WTC11 (cell line): ENCODE measurements at regions not wholly inside any gene's neighbourhood (a gene's known extent, or its start where the extent isn't known, plus 50 kb on each side); places are given as distances from the start of the nearest gene placed in this dataset.

Experiments used
- ATAC-seq: fragments of 200-7000 bp; cut with Tn5 transposase; 2 replicates; pipeline ENCODE4 v1.10.0; 2021; ENCODE audit warnings: mild to moderate bottlenecking, moderate library complexity
- CTCF ChIA-PET: fragments of 300-600 bp; sonication (Branson Sonifier 250); formaldehyde crosslinking; loops from one replicate; lab custom pipeline; 2021; ENCODE audit warnings: antibody characterized with exemption; lab: Charles Lee
- POLR2A ChIA-PET: fragments of 350-600 bp; sonication (Branson Sonifier 250); formaldehyde crosslinking; loops from one replicate; lab custom pipeline; 2021; ENCODE audit warnings: antibody characterized with exemption; lab: Charles Lee
- DNase-seq: peaks from one replicate; pipeline ENCODE4 v3.0.0; 2021; ENCODE audit warnings: low spot score
- H3K27ac Mint-ChIP-seq: 2 replicates; pipeline ENCODE4 v1.8.0; 2021; ENCODE audit warnings: mixed read lengths
- H3K27me3 Mint-ChIP-seq: 2 replicates; pipeline ENCODE4 v1.8.0; 2021; ENCODE audit warnings: low read depth, mild to moderate bottlenecking, moderate library complexity, mixed read lengths
- H3K36me3 Mint-ChIP-seq: 2 replicates; pipeline ENCODE4 v1.8.0; 2021; ENCODE audit warnings: mixed read lengths
- H3K4me1 Mint-ChIP-seq: 2 replicates; pipeline ENCODE4 v1.8.0; 2022; ENCODE audit warnings: mixed read lengths
- H3K4me3 Mint-ChIP-seq: 2 replicates; pipeline ENCODE4 v1.8.0; 2021; ENCODE audit warnings: mild to moderate bottlenecking, moderate library complexity, mixed read lengths
- H3K9me3 Mint-ChIP-seq: 2 replicates; pipeline ENCODE4 v1.8.0; 2021; ENCODE audit warnings: mixed read lengths
- AR ChIP-seq: fragments of 250-450 bp; sonication (Bioruptor Pico); IDR thresholded peaks from 2 replicates; pipeline ENCODE4 v1.9.0; 2021; ENCODE audit warnings: mild to moderate bottlenecking
- ATF6 ChIP-seq: sonication (generic); formaldehyde crosslinking; IDR thresholded peaks from 2 replicates; pipeline ENCODE4 v1.8.1; 2023; ENCODE audit warnings: mild to moderate bottlenecking, missing genetic modification reagents
- CBFB ChIP-seq: sonication (generic); formaldehyde crosslinking; IDR thresholded peaks from 2 replicates; pipeline ENCODE4 v1.8.1; 2022; ENCODE audit warnings: mild to moderate bottlenecking, low read depth, missing genetic modification reagents
- CREM ChIP-seq: sonication (generic); formaldehyde crosslinking; IDR thresholded peaks from 2 replicates; pipeline ENCODE4 v1.8.1; 2022; ENCODE audit warnings: mild to moderate bottlenecking, missing genetic modification reagents, moderate library complexity
- E2F1 ChIP-seq: sonication (generic); formaldehyde crosslinking; IDR thresholded peaks from 2 replicates; pipeline ENCODE4 v1.8.0; 2022; ENCODE audit warnings: mild to moderate bottlenecking, missing genetic modification reagents
- FOXP1 ChIP-seq: sonication (generic); formaldehyde crosslinking; IDR thresholded peaks from 2 replicates; pipeline ENCODE4 v1.8.0; 2022; ENCODE audit warnings: missing genetic modification reagents, mild to moderate bottlenecking, moderate library complexity, borderline replicate concordance
- GTF2I ChIP-seq: fragments of 250-450 bp; sonication (Bioruptor Pico); conservative IDR thresholded peaks from 2 replicates; pipeline ENCODE4 v1.4.0; 2021; ENCODE audit warnings: mild to moderate bottlenecking
- MAX ChIP-seq: sonication (generic); formaldehyde crosslinking; IDR thresholded peaks from 2 replicates; pipeline ENCODE4 v1.8.0; 2022; ENCODE audit warnings: mild to moderate bottlenecking, missing genetic modification reagents
- NFE2L1 ChIP-seq: sonication (generic); formaldehyde crosslinking; IDR thresholded peaks from 2 replicates; pipeline ENCODE4 v1.8.1; 2023; ENCODE audit warnings: missing genetic modification reagents
- RELA ChIP-seq: sonication (generic); formaldehyde crosslinking; IDR thresholded peaks from 2 replicates; pipeline ENCODE4 v1.8.1; 2022; ENCODE audit warnings: missing genetic modification reagents, mild to moderate bottlenecking, borderline replicate concordance
- RORB ChIP-seq: fragments of 250-450 bp; sonication (Bioruptor Pico); IDR thresholded peaks from 2 replicates; pipeline ENCODE4 v1.9.0; 2021; ENCODE audit warnings: mild to moderate bottlenecking
- SMAD4 ChIP-seq: sonication (generic); formaldehyde crosslinking; IDR thresholded peaks from 2 replicates; pipeline ENCODE4 v1.8.0; 2022; ENCODE audit warnings: mild to moderate bottlenecking, missing genetic modification reagents
- SP1 ChIP-seq: sonication (generic); formaldehyde crosslinking; conservative IDR thresholded peaks from 2 replicates; pipeline ENCODE4 v1.8.1; 2022; ENCODE audit warnings: missing genetic modification reagents
- TEAD4 ChIP-seq: sonication (generic); formaldehyde crosslinking; IDR thresholded peaks from 2 replicates; pipeline ENCODE4 v1.8.0; 2022; ENCODE audit warnings: mild to moderate bottlenecking, missing genetic modification reagents
- USF1 ChIP-seq: sonication (generic); formaldehyde crosslinking; IDR thresholded peaks from 2 replicates; pipeline ENCODE4 v1.8.0; 2022; ENCODE audit warnings: mild to moderate bottlenecking, missing genetic modification reagents
- ZNF263 ChIP-seq: sonication (generic); formaldehyde crosslinking; IDR thresholded peaks from 2 replicates; pipeline ENCODE4 v1.8.1; 2022; ENCODE audit warnings: low read depth, mild to moderate bottlenecking, moderate library complexity, missing genetic modification reagents
- ZNF396 ChIP-seq: fragments of 250-450 bp; sonication (Bioruptor Pico); IDR thresholded peaks from 2 replicates; pipeline ENCODE4 v1.8.0; 2021; ENCODE audit warnings: mild to moderate bottlenecking, moderate library complexity, borderline replicate concordance

- ChIA-PET POLR2A (interaction anchor here (0.6 kb wide), 1 partner anchor 285 kb away, joined by 3 read pairs; no protein-coding TSS in a partner anchor), CTCF (no interaction called here)
- Mint-ChIP-seq H3K9me3 (peaks cover 4% of the 10 kb centered on the region), H3K36me3 (no peaks in the 10 kb centered on the region), H3K27me3 (peaks cover 3% of the 10 kb centered on the region; the same call in 1 of the 2 replicates), H3K4me3 (no peak overlapping the region), H3K27ac (no peak overlapping the region), H3K4me1 (peaks cover 2% of the 10 kb centered on the region)
- ATAC-seq = no peak
- TF ChIP-seq ATF6 (CRISPR knock-in tag) (no peak), NFE2L1 (CRISPR knock-in tag) (no peak), SP1 (no peak), CBFB (CRISPR knock-in tag) (no peak), MAX (CRISPR knock-in tag) (no peak), SMAD4 (CRISPR knock-in tag) (no peak), RELA (CRISPR knock-in tag) (no peak), ZNF396 (CRISPR knock-in tag) (no peak), RORB (CRISPR knock-in tag) (no peak), TEAD4 (no peak), USF1 (no peak), GTF2I (CRISPR knock-in tag) (no peak), E2F1 (CRISPR knock-in tag) (no peak), AR (CRISPR knock-in tag) (no peak)
- no peak for DNase-seq
Observed at GRCh38 chr4:81659051-81659450, 187.3 kb upstream of the RASGEF1B start.

- TF ChIP-seq ZNF263 (CRISPR knock-in tag) (no peak), CREM (no peak), FOXP1 (CRISPR knock-in tag) (no peak)
- ChIA-PET CTCF (no interaction called here), POLR2A (no interaction called here)
- Mint-ChIP-seq H3K9me3 (peaks cover 6% of the 10 kb centered on the region), H3K4me1 (peaks cover 27% of the 10 kb centered on the region), H3K4me3 (no peak overlapping the region), H3K36me3 (no peaks in the 10 kb centered on the region), H3K27me3 (peaks cover 66% of the 10 kb centered on the region), H3K27ac (no peak overlapping the region)
- DNase-seq (no peak), ATAC-seq (no peak)
Observed at GRCh38 chr4:81652069-81652478, 180.4 kb upstream of the RASGEF1B start.
